SU-DHL-6 (cell line): ENCODE measurements at regions not wholly inside any gene's neighbourhood (a gene's known extent, or its start where the extent isn't known, plus 50 kb on each side); places are given as distances from the start of the nearest gene placed in this dataset.

Experiments used
- H2AFZ ChIP-seq: fragments of 200-600 bp; sonication (generic); 2 replicates; pipeline ENCODE4 v1.6.1; 2014; ENCODE audit warnings: low read depth, mild to moderate bottlenecking, moderate library complexity, mixed read lengths, antibody characterized with exemption, low read length; ENCODE audit not compliant: severe bottlenecking
- H3F3A ChIP-seq: fragments of 200-600 bp; shearing (Covaris generic); 2 replicates; pipeline ENCODE4 v1.6.0; 2016; ENCODE audit warnings: antibody characterized with exemption, mild to moderate bottlenecking; ENCODE audit not compliant: insufficient read depth
- H3K27ac ChIP-seq: fragments of 200-600 bp; sonication (generic); 2 replicates; pipeline ENCODE4 v1.5.1; 2016; ENCODE audit warnings: low read depth, mild to moderate bottlenecking, low read length, moderate library complexity, mixed read lengths
- H3K27me3 ChIP-seq: fragments of 200-600 bp; sonication (generic), shearing (Covaris generic); 2 replicates; pipeline ENCODE4 v1.6.0; 2014; ENCODE audit warnings: mild to moderate bottlenecking, low read length
- H3K36me3 ChIP-seq: fragments of 200-600 bp; sonication (generic); 2 replicates; pipeline ENCODE4 v1.6.1; 2014; ENCODE audit warnings: mild to moderate bottlenecking, low read length, mixed read lengths
- H3K4me2 ChIP-seq: fragments of 300-600, 200-600 bp; shearing (Covaris generic), sonication (generic); 2 replicates; pipeline ENCODE4 v1.6.0; 2014; ENCODE audit warnings: low read length, low read depth, mild to moderate bottlenecking; ENCODE audit not compliant: poor library complexity, severe bottlenecking
- H3K4me3 ChIP-seq: fragments of 200-600 bp; sonication (generic); 2 replicates; pipeline ENCODE4 v1.5.1; 2014; ENCODE audit warnings: antibody characterized with exemption, low read length, mild to moderate bottlenecking, mixed read lengths; ENCODE audit not compliant: insufficient read depth, poor library complexity, severe bottlenecking
- H3K79me2 ChIP-seq: fragments of 200-600 bp; sonication (generic); 2 replicates; pipeline ENCODE4 v1.6.1; 2014; ENCODE audit warnings: mild to moderate bottlenecking, low read length, moderate library complexity; ENCODE audit not compliant: insufficient read depth
- H3K9ac ChIP-seq: fragments of 200-600 bp; sonication (generic); 2 replicates; pipeline ENCODE4 v1.7.0; 2014; ENCODE audit warnings: mild to moderate bottlenecking, low read length
- H3K9me2 ChIP-seq: fragments of 200-600 bp; sonication (generic); replicated peaks from 2 replicates; pipeline ENCODE4 v1.6.1; 2014; ENCODE audit warnings: low read length; ENCODE audit not compliant: insufficient read depth
- H3K9me3 ChIP-seq: fragments of 200-600 bp; sonication (generic); 2 replicates; pipeline ENCODE4 v1.6.1; 2014; ENCODE audit warnings: low read length, mixed read lengths; ENCODE audit not compliant: insufficient read depth
- H4K20me1 ChIP-seq: fragments of 200-600 bp; sonication (generic); 2 replicates; pipeline ENCODE4 v1.6.1; 2014; ENCODE audit warnings: low read depth, mild to moderate bottlenecking, antibody characterized with exemption, low read length, moderate library complexity, mixed read lengths
- CTCF ChIP-seq: fragments of 200-600 bp; sonication (generic); IDR thresholded peaks from one replicate; pipeline ENCODE4 v1.5.1; 2017; ENCODE audit warnings: antibody characterized with exemption, mild to moderate bottlenecking, low read length, moderate library complexity; ENCODE audit not compliant: insufficient read depth, poor library complexity, severe bottlenecking
- EZH2phosphoT487 ChIP-seq: fragments of 200-600 bp; sonication (generic), shearing (Covaris generic); conservative IDR thresholded peaks from 2 replicates; pipeline ENCODE4 v1.6.1; 2018; ENCODE audit warnings: mild to moderate bottlenecking, antibody characterized with exemption, low read length, moderate library complexity, mixed read lengths

GRCh38 chr10:44058259-44058658 lies 326.6 kb downstream of the CXCL12 start:
- H3K36me3 ChIP-seq: no peaks in the 10 kb centered on the region
- H4K20me1 ChIP-seq: no peaks in the 10 kb centered on the region
- H3K9me3 ChIP-seq: no peaks in the 10 kb centered on the region
- H3K9me2 ChIP-seq: no peaks in the 10 kb centered on the region
- H3F3A ChIP-seq: no peaks in the 10 kb centered on the region
- H3K4me2 ChIP-seq: no peak overlapping the region
- H3K4me3 ChIP-seq: no peak overlapping the region
- H3K27ac ChIP-seq: no peak overlapping the region
- no peak overlapping the region for H3K9ac ChIP-seq
- H2AFZ ChIP-seq: no peak overlapping the region
- H3K79me2 ChIP-seq: no peaks in the 10 kb centered on the region
- TF ChIP-seq CTCF (no peak), EZH2phosphoT487 (no peak)
- H3K27me3 ChIP-seq: no peaks in the 10 kb centered on the region

- H4K20me1 ChIP-seq: no peaks in the 10 kb centered on the region
- TF ChIP-seq CTCF (no peak), EZH2phosphoT487 (no peak)
Measured at GRCh38 chr10:44056967-44057805, 327.7 kb downstream of the CXCL12 start.

GRCh38 chr10:44056206-44056605 lies 328.7 kb downstream of the CXCL12 start:
- Histone ChIP-seq H3K4me3 (no peak overlapping the region), H3F3A (no peaks in the 10 kb centered on the region), H3K36me3 (no peaks in the 10 kb centered on the region), H4K20me1 (no peaks in the 10 kb centered on the region), H3K9me2 (no peaks in the 10 kb centered on the region), H3K9me3 (no peaks in the 10 kb centered on the region), H3K79me2 (no peaks in the 10 kb centered on the region), H2AFZ (no peak overlapping the region), H3K27ac (no peak overlapping the region), H3K9ac (no peak overlapping the region), H3K27me3 (no peaks in the 10 kb centered on the region), H3K4me2 (no peak overlapping the region)
- TF ChIP-seq CTCF: no peak
- no peak for TF ChIP-seq EZH2phosphoT487

More at GRCh38 chr10:44056967-44057805, 327.7 kb downstream of the CXCL12 start:
- no peaks in the 10 kb centered on the region for H3K36me3 ChIP-seq
- H3F3A ChIP-seq: no peaks in the 10 kb centered on the region
- no peaks in the 10 kb centered on the region for H3K79me2 ChIP-seq
- H2AFZ ChIP-seq: no peak overlapping the region
- no peak overlapping the region for H3K9ac ChIP-seq
- H3K27ac ChIP-seq: no peak overlapping the region
- H3K9me3 ChIP-seq: no peaks in the 10 kb centered on the region
- H3K27me3 ChIP-seq: no peaks in the 10 kb centered on the region
- no peaks in the 10 kb centered on the region for H3K9me2 ChIP-seq
- no peak overlapping the region for H3K4me2 ChIP-seq
- no peak overlapping the region for H3K4me3 ChIP-seq
